Inflammatory macrophage treated with lipopolysaccharide for 4 hours (primary cell): ENCODE measurements at regions not wholly inside any gene's neighbourhood (a gene's known extent, or its start where the extent isn't known, plus 50 kb on each side); places are given as distances from the start of the nearest gene placed in this dataset.

Source experiments
- DNase-seq: peaks from one replicate; pipeline ENCODE4 v3.0.0-alpha.2; 2020

DNA sequence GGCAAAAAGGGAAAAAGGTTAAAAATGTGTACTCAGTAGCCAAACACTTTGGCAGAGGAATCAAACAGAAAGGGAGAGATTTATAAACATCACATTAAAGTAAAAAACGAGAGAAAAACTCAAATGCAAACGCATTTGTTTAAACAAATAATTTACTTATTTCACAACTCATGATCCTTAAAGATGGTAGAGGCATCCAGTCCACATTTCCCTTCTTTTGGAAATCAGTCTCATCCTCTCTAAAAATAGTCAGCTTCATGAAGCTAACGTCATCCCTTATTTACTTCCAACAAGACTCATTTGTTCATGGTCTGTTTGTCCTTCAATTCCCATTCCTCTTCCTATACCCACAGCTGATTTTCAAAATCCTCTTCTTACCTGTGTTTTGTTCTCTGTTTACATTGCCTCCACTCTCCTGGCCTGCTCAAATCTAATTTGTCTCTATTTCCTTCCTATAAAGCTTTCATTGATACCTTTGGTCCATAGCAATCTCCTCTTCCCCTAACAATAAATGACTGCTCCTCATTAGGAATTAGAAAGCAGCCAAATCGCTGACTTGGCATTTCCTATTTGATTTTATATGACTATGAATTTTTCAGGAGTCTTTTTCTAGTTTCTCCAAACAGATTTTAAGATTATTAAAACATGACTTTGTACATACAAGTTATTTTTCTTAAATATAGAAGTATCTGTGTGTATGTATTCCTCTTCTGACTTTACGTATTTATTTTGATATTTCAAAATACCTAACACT, 805.3 kb downstream of the TLE1 start:
- DNase-seq = no peak

DNA sequence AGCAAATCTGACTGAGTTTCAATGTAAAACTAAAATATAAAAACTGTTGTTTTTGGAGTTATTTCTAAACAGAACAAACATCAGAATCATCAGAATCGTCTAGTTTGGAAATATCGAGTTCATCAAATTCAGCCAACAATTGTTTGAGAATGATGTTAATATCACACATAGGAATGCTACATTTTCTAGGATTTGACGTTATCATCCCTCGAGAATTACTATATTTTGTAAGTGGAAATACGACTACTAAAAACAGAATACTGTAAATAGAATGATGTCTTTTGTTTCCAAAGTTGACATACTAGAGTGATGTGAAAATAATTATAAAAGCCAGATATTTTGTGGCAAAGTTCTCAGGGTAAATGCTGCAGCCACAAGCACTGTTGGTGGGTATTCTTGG, 805.9 kb downstream of the TLE1 start:
- no peak for DNase-seq

DNA sequence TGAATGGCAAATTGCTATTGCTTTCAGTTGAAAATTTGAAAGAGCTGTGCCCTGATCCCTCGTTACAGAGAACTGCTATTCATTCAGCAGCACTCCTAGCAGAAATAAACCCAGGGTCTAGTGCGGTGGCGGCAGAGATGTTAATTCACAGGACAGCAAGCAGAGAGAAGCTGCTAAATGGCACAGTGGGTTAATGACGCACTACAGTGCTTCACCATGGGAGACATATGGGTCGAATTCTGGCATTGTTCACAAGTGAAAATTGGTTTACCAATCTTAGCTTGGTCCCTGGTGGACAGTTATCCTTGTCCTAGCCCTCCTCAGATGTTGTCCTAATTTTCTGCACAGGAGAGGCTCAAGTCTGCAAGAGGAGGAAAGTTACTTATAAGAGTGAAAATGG, 807.4 kb downstream of the TLE1 start:
- no peak for DNase-seq

DNA sequence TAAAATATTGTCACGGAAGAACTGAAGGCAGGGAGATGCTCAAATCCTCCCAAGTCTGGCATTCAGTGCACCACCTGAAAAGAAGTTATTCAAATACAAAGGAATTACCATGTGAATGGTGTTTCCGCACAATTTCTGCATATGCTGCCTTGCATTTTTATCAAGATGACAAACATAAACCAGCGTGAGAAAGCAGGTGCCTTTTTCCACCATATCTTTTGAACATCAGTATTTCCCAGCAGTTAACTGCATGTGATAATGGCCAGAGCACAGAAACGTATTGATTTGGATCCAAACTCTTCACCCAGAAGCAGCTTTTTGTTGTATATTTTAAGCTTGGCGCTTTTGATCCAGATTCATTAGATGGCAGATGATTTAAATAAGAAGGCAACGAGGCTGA, 808.0 kb downstream of the TLE1 start:
- DNase-seq = no peak

DNA sequence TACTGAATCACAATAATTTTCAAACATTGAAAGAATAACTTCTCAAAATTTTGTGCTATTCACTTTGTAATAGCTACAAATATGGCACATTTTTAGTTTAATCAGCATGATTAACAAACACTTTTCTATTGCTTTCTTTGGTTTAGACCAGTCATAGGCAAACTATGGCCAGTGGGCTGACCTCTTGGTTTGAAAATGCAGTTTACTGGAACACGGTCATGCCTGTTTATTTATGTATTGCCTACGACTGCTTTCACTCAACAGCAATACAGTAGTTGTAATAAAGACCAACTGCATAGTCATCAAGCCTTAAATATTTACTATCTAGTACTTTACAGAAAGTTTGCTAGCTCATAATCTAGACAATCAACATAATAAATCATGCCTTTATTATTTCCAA, 810.8 kb downstream of the TLE1 start:
- no peak for DNase-seq

DNA sequence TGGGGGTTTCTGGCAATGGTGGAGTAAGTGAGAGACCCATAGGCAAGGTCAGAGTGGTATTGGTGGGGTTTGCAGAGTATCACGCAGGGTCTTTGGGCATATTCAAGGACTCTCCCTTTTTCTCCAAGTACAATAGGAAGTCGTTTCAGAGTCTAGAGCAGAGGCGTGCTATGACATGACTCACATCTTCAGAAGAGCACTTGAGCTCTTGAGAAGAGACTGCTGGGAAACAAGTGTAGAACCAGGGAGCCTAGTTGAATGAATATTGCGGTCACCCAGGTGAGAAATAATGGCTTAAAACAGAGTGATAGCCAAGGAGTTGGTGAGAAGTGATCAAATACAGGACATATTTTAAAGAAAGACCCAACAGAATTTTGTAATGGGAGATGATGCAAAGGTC, 813.4 kb downstream of the TLE1 start:
- DNase-seq = no peak

DNA sequence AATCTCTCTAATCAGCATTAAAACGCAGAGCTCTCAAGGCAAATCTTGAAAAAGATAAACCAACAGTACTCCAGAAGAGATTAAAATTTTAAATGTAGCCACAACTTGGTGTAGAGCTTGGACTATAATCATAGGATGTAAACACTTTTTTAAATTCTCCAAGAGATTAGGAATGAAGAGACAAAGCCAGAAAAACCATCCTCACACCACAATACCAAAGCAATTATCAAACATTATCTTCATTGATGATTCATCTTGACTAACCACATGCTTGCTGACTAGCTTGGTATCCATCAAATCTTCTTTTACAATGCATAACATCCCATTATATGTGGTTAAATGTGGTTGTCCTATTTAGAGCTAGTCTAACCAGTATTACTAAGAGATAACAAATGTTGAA, 815.1 kb downstream of the TLE1 start:
- no peak for DNase-seq

DNA sequence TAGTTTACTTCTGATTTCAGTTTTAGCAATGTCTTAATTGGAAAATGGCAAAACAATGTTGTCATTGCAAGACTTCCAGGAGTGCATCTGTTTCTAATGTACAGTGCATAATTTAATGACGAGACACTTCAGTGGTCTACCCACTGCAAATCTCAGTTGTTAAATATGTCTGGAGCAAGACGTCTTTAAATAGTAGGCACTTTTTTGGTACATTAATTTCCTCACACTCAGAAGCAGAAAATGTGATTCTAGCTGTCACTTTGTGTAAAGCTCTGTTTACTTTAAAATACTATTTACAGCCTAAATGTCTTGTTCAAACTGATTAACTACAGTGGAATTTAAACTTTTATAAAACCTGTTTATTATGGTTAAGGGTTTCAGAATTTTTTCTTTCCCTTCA, 815.5 kb downstream of the TLE1 start:
- DNase-seq = no peak

DNA sequence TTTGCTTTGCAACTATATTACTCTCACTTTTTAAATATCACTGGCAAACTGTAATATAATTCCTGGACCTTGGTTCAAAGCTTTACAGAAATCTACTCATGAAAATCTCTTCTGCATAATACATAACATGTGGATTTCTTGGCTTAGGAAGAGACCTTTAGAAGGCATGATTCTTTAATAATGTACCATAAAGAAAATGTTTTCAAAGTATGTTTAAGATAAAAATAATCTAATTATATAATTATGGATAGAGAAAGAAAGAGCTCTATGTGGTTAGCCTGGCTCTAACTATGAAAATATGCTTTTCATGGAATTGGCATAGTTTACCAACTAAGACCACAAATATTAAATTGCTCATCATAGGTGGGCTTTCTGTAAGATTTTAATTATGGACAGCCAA, 817.8 kb downstream of the TLE1 start:
- DNase-seq = no peak

DNA sequence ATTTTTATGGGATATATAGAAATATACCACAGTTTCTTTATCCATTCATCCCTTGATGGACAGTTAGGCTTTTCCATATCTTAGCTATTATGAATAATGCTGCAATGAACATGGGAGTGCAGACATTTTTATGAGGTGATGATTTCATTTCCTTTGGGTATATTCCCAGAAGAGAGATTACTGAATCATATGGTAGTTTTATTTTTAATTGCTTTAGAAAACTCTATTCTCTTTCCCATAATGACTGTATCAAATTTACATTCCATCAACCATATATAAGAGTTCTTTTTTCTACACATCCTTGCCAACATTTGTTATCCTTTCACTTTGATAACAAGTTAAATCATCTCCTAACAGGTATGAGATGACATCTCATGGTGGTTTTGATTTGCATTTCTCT, 821.6 kb downstream of the TLE1 start:
- no peak for DNase-seq

DNA sequence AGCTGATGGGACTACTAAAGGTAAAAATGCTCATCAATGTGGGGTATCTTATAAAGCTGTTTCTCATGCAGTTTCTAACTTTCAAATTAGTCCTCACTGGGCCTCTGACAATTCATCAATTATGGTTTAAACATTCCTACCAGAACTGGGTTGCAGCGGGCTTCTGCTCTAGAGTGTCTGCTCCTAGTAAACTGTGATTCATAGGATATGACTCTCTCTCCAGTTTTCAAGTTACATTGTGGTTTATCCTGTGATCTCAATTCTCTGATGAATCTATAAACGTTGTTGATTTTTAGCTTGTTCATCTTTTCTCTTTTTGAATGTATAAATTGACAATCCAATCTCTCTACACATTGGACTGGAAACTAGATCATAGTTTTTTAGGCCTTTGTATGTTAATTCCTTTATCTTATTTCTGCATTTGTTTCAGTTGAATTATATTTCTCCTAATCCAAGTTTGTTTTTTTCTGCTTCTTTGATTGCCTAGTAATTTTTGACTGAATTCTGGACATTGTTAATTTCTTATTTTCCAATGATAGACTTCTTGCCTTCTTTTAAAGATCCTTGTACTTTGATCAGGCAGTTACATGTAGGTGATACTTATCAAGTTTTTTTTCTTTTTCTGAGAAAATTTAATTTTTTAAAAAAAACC, 822.6 kb downstream of the TLE1 start:
- DNase-seq = no peak

DNA sequence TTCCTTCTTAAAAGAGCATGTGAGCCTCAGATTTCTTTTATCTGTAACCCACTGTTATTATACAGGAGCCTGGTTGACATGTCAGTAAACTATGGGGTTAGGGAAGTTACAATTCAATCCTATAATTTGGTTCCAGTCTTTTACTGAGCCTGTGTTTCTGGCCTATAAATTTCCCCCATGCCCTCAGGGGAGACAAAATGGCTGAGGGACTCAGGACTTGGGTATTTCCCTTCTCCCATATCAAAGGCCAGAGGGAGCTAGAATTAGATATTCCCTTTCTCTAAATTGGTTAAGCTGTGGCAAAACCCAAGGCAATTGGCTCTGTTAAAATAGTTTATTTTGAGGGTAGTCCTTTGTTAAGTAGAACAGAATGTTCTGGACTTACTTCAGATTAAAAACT, 823.2 kb downstream of the TLE1 start:
- DNase-seq = no peak

DNA sequence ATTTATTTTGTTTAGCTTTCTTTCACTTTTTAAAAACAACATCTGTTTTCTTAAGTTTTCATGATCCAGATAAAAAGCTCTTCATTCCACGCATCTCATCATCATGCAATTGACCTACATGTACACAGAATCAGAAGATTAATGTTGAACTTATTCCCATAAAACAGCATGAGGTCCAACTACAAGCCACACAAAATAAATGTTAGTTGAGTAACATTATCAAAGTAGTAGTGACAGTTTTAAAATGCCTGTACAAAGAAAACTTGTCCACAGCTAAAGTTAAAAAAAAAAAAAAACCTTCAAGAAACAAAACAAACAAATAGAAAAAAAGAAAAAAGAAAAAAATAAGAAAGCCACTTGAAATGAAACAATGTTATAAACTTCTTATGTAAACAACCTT, 846.3 kb downstream of the TLE1 start:
- DNase-seq = no peak

DNA sequence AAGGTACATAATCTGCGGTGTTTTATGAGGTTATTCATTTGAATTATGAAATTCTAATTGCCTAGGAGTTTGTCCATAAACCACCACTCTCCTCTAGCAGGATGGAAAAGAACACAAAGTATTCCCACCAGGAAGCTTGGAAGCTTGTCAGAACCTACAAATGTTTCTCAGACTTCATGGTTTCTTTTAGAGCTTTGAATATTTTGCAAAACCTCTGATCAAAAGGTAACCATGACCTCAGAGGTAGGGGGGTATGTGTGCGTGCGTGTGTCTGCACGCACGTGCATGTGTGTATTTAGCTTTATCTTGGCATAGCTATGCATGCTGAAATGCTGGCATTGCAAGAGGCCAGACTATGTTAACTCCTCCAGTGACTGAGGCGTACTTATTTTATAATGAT, 847.0 kb downstream of the TLE1 start:
- no peak for DNase-seq

DNA sequence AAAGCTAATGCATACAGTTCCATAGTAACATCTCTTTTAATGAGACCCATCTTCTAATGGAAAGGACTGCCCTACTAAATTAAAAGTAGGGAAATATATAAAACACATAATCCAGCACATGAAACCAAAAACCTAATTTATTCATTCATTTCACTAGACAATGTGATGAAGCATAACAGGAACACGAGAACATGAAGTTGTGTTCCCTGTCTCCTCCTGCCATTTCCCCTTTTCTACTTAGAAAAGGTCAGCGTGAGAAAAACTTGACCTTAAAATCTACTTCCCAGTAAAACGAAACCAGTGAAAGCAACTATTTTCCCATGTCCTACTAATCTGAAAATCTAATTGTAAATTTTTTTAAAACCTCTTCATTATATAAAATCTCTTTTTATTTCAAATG, 847.5 kb downstream of the TLE1 start:
- no peak for DNase-seq

DNA sequence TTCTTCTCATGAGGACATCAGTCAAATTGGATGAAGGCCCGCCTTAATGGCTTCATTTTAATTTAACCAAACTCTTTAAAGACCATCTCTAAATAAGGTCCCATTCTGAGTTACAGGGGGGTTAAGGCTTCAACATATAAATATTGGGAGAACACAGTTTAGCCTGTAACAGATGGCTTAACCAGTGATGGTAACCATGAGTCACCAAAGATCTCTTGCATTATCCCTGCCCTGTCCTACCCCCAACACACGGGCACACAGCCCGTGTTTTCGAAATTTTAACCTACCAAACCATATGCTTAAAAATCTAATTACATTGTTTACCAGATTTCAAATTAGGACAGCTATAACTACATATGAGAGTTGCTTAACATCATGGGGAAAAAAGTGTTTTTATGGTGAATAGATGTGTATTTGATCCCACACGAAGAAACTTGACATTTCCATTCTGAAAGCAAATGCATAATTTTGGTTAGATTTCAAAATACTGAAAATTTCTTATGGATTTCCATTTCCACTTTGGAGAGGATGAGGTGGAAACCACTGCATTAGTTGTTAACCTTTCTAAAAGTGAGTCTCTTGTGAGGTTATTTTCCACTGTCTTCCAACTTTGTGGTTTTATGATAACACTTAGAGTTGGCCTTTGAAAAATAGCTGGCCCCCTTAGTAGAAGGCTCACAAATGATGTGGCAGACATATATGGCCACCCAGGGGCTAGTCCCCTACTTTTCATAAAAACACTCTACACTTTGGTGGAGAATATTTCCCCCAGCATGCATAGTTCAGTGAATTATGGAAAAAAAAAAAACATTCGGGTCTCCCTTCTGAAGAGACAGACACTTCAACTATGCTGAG, 849.3 kb downstream of the TLE1 start:
- no peak for DNase-seq

DNA sequence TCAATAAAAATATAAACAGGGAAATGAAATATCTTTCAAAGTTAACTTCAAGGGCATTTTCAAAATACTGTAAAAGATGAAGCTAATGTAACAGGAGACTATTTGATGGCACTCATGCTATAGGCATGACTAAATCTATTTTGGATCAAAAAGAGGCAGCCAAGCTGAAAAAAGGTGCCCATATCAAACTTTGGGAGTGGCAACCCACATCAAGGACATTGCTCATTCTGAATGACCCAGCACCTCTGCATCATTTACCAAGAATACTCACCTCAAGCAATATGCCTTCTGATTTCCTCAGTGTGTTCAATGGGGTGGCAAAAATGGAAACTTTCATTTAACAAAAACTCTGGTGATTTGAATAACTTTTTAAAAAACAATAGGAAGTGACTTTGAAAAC, 853.3 kb downstream of the TLE1 start:
- no peak for DNase-seq

DNA sequence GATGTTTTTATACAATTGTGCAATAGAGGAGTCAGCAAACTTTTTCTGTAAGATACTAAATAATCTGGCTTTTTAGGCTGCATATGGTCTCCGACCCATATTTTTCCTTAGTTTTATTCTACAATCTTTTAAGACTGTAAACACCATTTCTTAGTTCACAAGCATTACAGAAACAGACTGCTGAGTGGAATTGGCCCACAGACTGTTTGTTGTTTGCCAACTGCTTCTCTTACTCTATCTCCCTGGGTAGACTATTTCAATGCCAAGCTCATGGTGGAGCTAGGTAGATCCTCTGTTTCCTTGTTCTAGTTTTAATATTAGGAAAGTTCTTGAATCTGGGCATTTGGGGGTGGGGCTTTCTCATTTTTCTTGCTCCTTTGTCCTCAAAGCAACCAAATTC, 857.6 kb downstream of the TLE1 start:
- DNase-seq = no peak

DNA sequence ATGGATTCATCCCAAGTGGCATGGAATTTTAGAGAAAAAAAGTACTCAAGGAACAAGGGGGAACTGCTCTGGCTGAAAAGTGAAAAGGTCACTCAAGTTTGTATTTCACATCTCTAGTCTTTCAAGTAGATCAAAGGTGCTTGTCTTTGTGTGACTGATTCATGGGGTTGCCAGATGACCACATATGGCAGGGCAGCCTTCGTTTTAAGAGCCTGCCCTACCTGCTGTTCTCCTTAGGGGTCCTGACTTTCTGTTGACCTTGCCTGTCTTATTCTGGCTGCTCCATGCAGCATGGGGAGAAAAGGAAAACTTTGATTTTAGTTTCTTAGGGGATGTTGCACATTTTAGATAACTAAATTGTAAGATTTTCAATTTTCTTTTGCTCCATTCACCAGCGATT, 877.7 kb downstream of the TLE1 start:
- no peak for DNase-seq

DNA sequence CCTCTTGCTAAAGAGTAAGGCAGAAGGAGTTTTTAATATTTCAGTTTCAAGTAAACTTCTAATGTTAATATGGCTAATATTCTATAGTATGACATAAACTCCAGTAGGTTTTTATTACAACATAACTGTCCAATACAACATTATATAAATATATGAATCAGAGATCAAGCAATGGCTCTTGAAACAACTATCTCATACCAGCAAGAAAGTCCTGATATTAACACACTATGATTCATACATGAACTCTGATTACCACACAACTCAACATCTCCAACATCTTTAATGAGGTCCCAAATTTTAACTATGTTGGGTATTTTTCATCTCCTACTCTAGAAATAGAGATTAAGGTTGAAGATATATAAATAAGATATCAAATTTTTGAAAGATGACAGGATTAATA, 878.3 kb downstream of the TLE1 start:
- DNase-seq = no peak

DNA sequence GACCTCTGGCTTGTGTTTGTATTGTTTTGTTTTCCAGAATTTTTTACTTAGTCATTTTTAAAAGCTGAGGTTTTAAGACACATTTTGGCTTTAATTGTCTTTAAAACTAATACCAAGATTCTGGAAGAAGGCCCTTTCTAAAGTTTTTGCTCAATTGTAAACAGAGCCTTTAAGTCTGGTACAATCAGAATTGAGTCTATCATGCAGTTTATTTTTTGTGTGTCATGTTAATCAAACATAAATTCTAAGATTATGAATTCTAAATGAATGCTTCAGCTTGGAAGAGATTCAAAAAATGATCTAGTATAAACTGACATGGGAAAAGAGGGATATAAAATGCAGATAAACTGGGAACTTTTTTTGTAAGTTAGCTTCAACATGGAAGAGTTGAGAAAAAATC, 882.7 kb downstream of the TLE1 start:
- no peak for DNase-seq

DNA sequence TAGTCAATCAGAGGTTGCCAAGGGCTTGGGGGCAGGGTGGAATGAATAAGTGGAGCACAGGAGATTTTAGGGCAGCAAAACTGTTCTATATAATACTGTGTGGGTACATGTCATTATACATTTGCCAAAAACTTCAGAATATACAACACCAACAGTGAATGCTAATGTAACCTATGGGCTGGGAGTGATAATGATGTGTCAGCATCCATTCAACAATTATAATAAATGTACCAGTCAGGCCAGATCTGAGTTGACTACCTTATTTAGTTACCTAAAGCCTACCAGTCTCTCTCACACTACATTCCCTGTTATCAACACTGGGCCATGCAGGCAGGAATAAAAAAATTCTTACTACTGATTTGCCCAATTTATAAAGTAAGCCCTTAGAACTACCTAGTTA, 884.5 kb downstream of the TLE1 start:
- no peak for DNase-seq

DNA sequence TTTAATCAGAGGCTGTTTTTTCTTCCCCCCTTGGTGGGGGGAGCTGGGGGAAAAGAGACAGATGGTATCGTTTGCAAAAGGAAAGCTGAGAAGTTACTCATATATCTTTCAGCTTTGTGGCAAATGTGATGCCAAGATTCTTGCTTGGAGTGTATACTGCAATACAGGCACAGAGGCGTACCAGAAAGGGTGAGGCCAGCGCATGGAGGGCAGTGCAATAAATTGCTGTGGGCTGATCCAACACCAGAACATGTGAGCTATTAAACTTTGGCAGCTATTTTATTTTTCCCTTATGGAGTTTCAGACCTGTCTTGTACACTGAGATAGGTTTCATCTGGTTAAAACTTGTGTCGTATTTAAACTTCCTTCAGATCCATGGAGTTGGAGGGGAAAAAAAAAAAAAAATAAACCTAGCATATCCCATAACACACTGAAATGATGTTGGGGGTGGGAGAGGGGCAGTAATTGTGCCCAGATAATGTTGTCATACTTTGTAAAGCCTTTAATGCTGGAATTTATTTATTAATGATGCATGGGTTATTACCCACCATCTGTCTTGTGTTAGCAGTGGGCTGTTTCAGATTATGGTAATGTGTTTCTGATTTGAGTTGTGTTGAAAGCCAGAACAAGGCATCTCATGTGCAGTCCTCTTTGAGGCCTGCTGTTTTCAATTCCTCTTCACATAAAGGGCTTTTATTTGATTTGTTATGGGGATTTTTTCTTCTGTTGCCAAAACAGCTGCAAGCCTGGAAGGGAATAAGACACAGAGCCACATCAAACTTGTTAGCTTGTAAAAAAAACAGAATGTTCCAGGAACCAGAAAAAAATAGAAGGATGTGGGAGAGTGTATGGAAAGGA, 891.3 kb downstream of the TLE1 start:
- no peak for DNase-seq
